GM10248 (cell line): ENCODE measurements at regions not wholly inside any gene's neighbourhood (a gene's known extent, or its start where the extent isn't known, plus 50 kb on each side); places are given as distances from the start of the nearest gene placed in this dataset.
"Not testable (repeated sequence)": the region's sequence is repeated elsewhere in the genome, so short reads cannot be mapped to it uniquely, and the experiment has no call there.

Source experiments
- CTCF ChIA-PET: fragments of 300-600 bp; sonication (Branson Sonifier 250); formaldehyde crosslinking; extraction: SDS; loops from one replicate; lab custom pipeline; 2021; ENCODE audit warnings: antibody characterized with exemption; lab: Yijun Ruan, JAX
- POLR2A ChIA-PET: fragments of 350-650 bp; sonication (Branson Sonifier 250); formaldehyde crosslinking; extraction: SDS; loops from one replicate; lab custom pipeline; 2020; ENCODE audit warnings: antibody characterized with exemption; lab: Yijun Ruan, JAX
- DNase-seq: peaks from one replicate; pipeline ENCODE4 v3.0.0; 2012; ENCODE audit errors: extremely low spot score
- TF ChIP-seq, protein P1 (sequence below): IDR thresholded peaks from 2 replicates; pipeline ENCODE4 v1.5.1; 2012; ENCODE audit warnings: mild to moderate bottlenecking, low read depth; ENCODE audit errors: extremely low read depth, missing control alignments, control extremely low read depth

DNA sequence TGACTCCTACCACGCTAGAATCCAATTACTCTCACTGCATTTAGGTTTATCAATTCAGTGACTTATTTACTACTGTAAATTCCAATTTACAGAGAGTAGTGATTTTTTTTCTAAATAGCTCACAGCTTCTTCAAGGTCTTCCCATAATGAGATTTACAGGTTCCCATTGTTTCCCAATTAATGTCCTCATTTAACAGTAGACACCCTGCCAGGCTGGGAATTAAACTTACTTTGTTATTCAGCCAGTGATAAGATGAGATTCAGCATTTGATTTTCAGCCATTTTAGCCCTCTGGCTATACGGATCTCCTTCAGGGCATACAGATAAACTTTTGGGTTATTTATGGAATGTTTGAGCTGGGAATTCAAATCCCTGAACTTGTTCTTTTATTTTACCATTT lies 582.9 kb upstream of the EYS start:
- ChIA-PET POLR2A (no interaction called here), CTCF (no interaction called here)
- TF ChIP-seq, protein P1, sequence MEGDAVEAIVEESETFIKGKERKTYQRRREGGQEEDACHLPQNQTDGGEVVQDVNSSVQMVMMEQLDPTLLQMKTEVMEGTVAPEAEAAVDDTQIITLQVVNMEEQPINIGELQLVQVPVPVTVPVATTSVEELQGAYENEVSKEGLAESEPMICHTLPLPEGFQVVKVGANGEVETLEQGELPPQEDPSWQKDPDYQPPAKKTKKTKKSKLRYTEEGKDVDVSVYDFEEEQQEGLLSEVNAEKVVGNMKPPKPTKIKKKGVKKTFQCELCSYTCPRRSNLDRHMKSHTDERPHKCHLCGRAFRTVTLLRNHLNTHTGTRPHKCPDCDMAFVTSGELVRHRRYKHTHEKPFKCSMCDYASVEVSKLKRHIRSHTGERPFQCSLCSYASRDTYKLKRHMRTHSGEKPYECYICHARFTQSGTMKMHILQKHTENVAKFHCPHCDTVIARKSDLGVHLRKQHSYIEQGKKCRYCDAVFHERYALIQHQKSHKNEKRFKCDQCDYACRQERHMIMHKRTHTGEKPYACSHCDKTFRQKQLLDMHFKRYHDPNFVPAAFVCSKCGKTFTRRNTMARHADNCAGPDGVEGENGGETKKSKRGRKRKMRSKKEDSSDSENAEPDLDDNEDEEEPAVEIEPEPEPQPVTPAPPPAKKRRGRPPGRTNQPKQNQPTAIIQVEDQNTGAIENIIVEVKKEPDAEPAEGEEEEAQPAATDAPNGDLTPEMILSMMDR, result no peak

DNA sequence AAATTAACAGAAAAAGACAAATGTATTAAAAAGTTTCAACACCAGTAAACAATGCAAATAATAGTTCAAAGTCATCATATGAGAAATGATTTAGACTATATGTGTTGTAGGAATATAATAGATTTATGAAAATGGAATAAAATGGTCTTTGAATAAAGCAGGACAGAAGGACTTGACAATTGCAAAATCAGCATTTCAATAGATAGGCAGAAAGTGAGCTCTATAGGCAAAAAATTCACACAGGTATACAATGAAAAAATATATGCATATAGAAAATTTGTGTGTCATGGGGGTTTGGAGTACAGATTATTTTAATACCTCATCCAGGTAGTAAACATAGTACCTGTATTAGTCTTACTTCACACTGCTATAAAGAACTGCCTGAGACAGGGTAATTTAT lies 571.1 kb upstream of the EYS start:
- no peak for DNase-seq
- ChIA-PET CTCF (no interaction called here), POLR2A (no interaction called here)
- TF ChIP-seq, protein P1, result no peak

More for the DNA sequence above, 582.9 kb upstream of the EYS start:
- DNase-seq, result no peak

DNA sequence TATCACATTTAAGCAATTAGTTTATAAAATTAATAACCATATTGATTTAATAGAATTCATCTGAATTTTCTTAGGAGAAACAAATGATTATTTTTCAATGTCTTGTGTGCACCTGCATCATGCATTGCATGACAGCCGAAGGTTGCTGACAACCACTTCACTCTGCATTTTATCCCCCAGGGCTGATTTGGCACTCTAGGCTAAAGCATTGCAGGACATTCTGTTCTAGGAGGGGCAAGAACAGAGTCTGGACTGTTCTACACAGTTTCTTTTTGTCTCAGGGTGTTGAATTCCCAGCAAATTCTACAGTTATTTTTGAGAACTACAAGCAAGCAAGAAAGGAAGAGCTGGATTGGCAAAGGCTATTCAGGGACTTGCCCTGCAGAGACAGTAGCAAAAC lies 570.4 kb upstream of the EYS start:
- TF ChIP-seq, protein P1, result no peak
- ChIA-PET POLR2A (no interaction called here), CTCF (no interaction called here)
- no peak for DNase-seq

DNA sequence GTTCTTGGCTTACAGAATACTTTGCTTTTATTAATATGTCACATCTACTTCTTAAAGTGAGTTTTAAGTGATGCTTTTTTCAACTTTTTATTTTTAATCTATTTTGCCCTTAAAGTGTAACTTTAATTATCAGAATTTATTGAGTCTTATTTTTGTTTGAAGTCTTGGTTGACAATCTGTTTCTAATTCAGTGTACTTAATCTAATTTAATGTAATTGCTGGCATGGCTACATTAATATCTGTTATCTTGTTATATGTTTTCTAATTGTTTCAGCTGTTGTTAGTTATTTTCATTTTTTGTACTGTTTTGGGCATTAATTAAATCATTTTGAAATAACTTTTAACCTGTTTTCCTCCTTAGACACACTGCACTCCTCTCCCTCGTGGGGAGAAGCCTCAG lies 558.7 kb upstream of the EYS start:
- DNase-seq, result no peak
- TF ChIP-seq, protein P1, result no peak
- ChIA-PET POLR2A (no interaction called here), CTCF (no interaction called here)

DNA sequence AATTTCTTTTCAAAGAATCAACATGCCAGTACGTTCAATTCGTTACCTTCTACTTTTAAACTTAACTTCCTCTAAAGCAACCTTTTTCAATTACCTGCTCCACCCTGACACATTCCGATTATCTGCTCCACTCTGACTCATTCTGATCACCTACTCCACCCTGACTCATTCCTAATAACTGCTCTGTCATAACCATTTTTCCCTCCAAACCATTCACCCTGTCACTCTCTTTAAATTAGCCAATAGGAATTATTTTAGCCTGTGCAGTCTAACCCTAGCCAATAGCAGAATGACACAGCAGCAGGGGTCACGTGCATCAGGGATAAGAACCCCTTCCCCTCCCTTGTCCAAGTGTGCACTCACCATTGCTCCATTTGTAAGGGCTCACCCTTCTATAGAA lies 557.4 kb upstream of the EYS start:
- TF ChIP-seq, protein P1, result no peak
- DNase-seq, result no peak
- ChIA-PET POLR2A (no interaction called here), CTCF (interaction anchor here (1.0 kb wide), 1 partner anchor 13 kb away, joined by 3 read pairs; no protein-coding TSS in a partner anchor)

DNA sequence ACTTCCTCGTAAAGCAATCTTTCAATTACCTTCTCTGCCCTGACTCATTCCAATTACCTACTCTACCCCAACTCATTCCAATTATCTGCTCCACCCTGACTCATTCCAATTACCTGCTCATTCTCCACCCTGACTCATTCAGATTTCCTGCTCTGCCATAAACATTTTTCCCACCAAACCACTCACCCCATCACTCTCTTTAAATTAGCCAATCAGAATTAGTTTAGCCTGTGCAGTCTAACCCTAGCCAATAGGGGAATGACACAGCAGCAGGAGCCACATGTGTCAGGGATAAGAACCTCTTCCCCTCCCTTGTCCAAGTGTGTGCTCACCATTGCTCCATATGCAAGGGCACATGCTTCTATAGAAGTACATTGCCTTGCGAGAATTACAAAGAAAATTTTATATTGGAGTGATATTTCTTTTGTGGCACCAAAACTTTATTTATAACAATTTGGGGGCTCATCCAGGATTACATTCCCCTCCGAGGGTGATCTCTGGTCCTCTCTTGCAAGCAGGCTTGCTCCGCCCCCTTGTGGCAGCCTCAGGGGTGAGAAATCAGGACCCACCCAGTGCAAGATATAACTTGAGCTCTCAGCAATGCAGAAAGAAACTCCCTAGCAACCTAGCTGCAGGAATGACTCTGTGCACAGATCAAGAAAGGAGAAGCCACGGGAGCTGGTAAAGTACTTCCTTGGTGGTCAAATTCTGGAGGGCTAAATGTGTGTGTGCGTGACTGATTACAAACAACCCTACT lies 551.9 kb upstream of the EYS start:
- DNase-seq, POLR2A ChIA-PET, CTCF ChIA-PET: not testable (repeated sequence)

DNA sequence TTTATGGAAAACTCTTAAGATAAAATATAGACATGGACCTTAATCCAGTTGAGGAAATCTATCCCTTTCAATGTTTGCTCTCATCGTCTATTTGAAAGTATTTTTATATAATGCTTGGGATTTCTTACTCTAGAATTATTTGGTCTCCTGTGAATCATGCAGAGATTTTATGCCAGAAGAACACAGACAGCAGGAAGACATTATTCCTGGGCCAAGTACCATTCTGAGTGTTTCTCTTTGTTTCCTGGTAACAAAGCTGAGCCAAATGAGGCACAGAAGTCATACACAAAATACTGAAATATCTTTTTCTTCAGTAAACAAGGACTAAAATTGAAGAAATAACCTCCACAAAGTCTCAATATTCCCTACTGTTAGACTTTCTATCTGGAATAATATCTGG lies 538.2 kb upstream of the EYS start:
- TF ChIP-seq, protein P1, result no peak
- POLR2A ChIA-PET, result no interaction called here
- no peak for DNase-seq
- CTCF ChIA-PET, result no interaction called here
